Activated CD8-positive, alpha-beta memory T cell treated with anti-CD3 and anti-CD28 coated beads for 48 hours (primary cell): ENCODE measurements at regions not wholly inside any gene's neighbourhood (a gene's known extent, or its start where the extent isn't known, plus 50 kb on each side); places are given as distances from the start of the nearest gene placed in this dataset.
"Not testable (repeated sequence)": the region's sequence is repeated elsewhere in the genome, so short reads cannot be mapped to it uniquely, and the experiment has no call there.

Experiments
- DNase-seq, 3 experiments: peaks; one replicate each; pipeline ENCODE4 v3.0.0-alpha.2; 2020; ENCODE audit warnings: low read depth in 2 of 3, low spot score in 2 of 3

- DNase-seq, result no peak
Observed at GRCh38 chr22:27045103-27045947, 387.9 kb downstream of the MIAT start.

GRCh38 chr22:27046086-27046485, 388.7 kb downstream of the MIAT start:
- no peak for DNase-seq

DNA sequence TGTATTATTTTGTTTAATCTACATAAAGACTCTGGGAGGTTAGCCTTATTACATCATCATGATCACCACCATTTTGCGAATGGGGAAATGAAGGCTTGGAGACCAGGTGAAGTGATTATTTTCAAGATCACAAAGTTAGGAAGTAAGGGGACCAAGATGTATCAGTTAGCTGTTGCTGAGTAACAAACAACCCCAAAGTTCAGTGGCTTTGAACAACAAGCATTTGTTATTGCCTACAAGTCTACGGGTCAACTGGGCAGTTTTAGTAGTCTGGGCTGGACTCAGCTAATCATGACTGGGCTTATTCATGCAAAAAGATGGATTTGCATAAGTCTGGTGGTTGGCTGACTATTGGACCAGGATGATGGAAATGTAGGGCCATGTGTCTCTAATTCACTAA, 389.2 kb downstream of the MIAT start:
- no peak for DNase-seq

DNA sequence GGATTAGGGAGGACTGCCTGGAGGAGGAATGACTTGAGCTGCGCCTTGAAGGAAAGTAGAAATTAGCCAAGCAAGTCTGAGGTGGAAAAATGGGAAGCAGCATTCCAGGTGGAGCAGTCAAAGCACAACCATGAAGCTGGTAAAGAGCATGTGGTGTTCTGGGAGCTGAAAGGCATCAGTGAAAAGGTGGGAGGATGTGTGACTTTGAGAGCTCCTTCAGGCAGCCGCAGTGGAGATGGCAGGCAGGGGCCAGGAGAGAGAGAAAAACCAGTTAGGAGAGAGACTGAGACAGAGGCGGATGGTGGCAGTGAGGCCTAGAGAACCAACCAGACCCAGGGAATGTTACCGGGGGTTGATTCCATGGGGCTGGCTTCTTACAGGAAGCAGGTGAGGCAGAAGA, 393.4 kb downstream of the MIAT start:
- no peak for DNase-seq

GRCh38 chr22:27051407-27051806, 394.0 kb downstream of the MIAT start:
- no peak for DNase-seq

DNA sequence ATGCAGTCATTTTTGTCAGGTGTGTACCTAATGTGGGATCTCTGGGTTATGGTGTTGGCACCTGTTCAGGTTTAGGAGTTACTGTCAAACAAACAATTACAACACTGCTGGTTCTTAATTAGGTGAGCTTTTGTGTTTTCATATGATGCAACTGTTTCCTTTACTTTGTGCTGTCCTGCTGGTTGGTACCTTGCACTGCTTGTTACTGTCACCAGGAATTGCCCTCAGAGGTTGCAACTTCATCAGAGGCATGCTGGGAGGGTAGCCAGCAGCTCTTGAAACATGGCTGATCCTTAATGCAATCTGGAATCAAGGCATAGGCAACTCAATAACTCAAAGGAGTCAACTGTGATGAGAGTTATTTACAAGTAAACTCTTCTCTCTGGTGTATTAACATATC, 400.3 kb downstream of the MIAT start:
- no peak for DNase-seq

DNA sequence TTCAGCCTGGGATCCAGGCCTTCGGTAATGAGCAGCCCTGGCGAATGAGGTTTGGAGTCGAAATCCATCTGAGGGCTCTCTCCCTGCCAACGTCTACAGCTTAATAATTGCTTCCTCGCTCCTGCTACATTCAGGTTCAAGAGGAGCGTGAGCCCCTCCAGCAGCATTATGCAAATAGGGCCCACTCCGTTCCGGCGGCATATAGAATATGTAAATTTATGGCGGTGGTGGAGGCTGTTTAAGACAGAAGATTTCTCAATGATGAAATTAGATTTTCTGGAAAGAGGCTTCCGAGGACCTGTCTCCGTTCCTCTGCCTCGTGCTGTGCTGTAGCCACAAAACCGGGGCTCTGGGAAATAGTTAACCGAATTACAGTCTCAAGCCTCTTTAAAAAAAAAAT, 402.8 kb downstream of the MIAT start:
- DNase-seq, result no peak

GRCh38 chr22:27062910-27063309, 405.5 kb downstream of the MIAT start:
- DNase-seq, result no peak

DNA sequence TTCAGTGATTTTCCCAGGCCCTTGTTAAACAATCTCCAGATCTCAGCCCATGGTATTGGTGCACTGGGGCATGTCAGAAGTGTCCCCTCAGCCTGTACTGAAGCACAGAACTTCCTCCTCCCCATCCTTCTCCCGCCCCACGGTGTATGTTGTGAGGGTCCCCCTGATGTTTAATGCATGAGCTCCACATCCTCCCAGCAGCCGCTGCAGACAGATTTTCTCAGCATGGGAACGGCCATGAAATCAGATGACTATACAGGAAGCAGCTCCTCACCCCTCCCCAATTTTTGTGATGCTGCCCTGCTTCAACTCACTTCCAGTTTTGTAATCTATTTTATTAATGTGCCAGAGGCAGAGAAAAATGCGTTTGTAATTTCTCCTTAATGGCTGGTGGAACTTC, 406.0 kb downstream of the MIAT start:
- DNase-seq, result no peak

GRCh38 chr22:27063841-27064240, 406.5 kb downstream of the MIAT start:
- DNase-seq, result no peak

DNA sequence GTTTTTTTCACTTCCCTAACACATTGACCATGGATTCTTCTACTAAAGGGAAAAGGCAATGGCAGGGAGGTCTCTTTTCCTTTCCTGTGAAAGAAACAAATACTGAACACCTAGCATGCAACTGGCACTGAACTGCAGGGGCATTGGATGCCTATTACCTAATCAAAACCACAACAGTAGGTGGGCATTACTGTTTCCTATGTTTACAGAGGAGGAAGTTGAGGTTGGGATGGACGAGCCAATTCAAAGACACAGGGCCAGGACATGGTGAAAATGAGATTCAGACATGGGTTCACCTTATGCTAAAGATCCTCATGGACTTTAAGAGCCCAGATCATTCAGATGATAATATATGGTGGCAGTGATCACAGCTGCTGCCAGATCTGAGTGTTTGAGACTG, 407.0 kb downstream of the MIAT start:
- DNase-seq, result no peak

DNA sequence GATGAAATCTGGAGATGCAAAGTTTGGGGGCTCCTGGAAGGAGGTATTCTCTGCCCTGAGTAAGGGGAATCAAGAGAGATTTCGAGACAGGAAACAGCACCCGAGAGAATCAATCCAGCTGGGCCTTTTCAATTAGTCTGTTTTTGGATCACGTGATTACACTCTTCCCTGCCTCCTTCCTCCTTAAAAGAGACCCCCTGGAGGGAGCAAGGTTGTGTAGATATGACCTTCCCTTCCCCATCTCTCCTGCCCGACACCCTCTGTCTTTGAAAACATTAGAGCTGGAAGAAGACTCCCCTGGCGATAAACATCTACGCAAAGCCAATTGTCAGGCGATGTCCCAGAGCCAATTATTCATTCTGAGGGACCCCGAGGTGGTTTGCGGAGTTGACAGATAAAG, 407.9 kb downstream of the MIAT start:
- DNase-seq, result no peak

- DNase-seq, result no peak
Observed at GRCh38 chr22:27066856-27067255, 409.5 kb downstream of the MIAT start.

DNA sequence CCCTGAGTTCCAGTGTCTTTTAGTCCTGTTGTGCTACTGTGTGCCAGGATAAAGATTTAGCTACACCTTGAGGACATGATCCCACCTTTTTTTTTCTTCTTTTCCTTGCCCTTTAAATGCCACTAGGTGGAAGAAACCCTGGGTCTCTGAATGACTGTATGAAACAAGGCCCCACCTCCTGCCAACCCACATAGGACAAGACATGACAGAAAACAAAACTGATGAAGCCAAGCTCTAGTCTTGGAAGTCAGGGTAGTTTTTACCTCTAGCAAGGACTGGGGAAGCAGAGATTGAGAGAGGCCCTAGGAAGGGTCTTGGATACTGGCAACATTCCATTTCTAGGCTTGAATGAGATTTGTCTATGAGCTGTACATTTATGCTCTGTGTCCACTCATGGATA, 410.7 kb downstream of the MIAT start:
- DNase-seq, result no peak

DNA sequence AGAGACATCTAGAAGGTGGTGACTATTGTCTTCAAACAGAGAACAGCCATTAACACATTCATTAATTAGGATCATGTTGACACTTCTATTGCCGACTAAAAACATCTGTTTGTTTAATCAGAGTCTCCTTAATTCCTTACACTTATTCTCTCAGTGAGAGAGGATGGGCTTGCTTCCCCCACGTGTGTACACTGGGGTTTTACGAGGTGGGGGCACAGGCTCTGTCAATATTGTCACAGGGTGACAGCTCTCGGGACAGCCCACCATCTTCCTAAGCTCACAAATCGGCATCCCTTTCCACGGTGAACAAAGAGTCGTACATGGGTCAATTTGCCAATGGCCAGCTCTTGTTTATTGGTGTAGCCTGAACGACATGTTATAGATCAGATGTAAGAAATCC, 413.2 kb downstream of the MIAT start:
- no peak for DNase-seq

GRCh38 chr22:27073601-27074425, 416.4 kb downstream of the MIAT start:
- no peak for DNase-seq

GRCh38 chr22:27075028-27075678, 417.8 kb downstream of the MIAT start:
- DNase-seq, result no peak

DNA sequence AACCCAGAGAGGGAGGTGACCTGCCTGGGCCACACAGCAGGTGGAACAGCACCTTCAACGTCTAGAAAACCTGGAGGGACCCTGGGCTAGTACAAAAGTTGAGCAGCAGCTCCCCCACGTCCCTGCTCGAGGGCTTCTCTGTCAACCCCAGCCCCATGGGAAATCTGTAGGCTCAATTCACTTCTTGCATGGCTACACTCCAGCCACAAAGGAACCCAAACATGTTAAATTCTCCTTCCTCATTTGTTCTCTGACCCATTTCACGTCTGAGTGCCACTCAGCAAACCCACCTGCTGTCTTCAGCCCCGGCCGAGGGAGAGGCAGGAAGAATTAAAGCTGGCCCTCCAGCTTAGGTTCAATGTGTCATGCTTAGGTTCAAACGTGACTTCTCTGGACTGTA, 418.5 kb downstream of the MIAT start:
- DNase-seq, result no peak

GRCh38 chr22:27078064-27078463, 420.7 kb downstream of the MIAT start:
- not testable (repeated sequence) for DNase-seq

GRCh38 chr22:27080036-27080578, 422.7 kb downstream of the MIAT start:
- DNase-seq, result no peak

DNA sequence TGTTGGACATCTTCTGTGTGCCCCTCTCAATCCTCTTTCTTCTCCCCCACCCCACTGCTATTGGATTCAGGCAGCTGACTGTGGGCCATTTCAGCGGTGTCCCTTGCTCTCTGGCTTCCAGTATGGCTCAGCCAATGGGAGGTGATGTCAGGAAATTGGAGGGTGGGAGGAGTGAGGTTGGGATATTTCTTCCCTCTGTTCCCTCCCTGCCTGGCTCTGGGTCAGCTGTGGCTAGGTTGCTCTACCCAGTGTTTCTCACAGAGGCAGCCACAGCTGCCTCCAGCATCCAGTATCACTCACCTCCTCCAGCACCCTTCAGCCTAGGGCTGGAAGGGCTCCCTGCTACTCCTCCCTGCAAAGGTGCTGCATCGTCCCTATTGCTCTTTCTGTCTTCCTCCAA, 423.5 kb downstream of the MIAT start:
- no peak for DNase-seq

- DNase-seq, result no peak
Observed at GRCh38 chr22:27083610-27084009, 426.2 kb downstream of the MIAT start.
